ENCODE measurements at regions not wholly inside any gene's neighbourhood (a gene's known extent, or its start where the extent isn't known, plus 50 kb on each side); places are given as distances from the start of the nearest gene placed in this dataset.

DNA sequence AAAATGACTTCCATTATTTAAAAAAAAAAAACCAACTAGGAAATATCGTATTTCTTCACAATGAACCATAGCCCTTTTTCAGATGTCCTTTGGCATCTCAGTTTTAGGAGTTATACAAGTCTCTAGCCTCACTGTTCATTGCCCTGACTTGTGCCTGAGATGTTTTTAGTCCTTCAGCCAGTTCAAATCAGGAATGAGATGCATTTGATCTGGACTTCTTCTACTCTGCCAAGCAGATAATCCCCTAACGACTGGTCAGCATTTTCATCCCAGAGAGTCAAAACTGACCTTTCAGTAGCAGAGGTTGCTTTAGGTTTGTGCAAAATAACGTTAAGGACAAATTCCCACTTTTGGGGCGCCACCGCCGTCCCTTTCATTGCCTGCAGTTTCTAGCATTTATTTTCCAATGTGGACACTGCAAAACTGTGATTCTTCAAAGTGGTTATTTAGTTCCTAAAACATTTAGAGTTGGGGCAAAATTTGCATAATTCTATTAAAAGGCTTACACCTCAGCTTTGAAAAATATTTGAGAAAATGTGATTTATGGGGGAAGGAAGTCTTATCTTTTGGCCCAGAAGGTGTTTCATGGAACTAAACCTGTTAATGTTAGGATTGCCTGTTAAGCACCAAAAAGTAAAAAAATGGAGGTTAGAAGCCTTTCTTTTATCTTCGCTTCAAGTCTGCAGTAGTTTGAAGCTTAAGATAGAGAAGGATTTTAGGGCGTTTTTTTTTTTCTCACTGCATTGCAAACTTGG, 152.0 kb upstream of the SGK1 start:
- TF ChIP-seq CTCF (IDR thresholded peaks at IDR 0.05) = no peak
- TF ChIP-seq POLR2A (IDR thresholded peaks at IDR 0.05) = no peak

Data from uterus (tissue), 2 donors.